ENCODE measurements at regions not wholly inside any gene's neighbourhood (a gene's known extent, or its start where the extent isn't known, plus 50 kb on each side); places are given as distances from the start of the nearest gene placed in this dataset.

- Histone ChIP-seq H3K9me3 (ENCODE audit: control extremely low read depth in 1 of 5, control insufficient read depth in 4 of 5, insufficient read depth in 2 of 5, low read depth in 1 of 5, low read length in 4 of 5) (no peaks in the 10 kb centered on the region), H3K27ac (ENCODE audit: insufficient read depth in 1 of 2, low read depth in 1 of 2, low read length in 2 of 2, poor library complexity in 1 of 2, severe bottlenecking in 2 of 2) (no peak overlapping the region), H3K27me3 (replicated peaks in 2 of 5; ENCODE audit: control insufficient read depth in 4 of 5, insufficient read depth in 5 of 5, low read length in 4 of 5) (peaks cover 0 to 5% (median 0%) of the 10 kb centered on the region in 5 experiments), H3K36me3 (ENCODE audit: control insufficient read depth in 4 of 4, insufficient read depth in 4 of 4, low read length in 3 of 4) (no peaks in the 10 kb centered on the region), H3K4me1 (ENCODE audit: control extremely low read depth in 1 of 4, control insufficient read depth in 4 of 4, insufficient read depth in 4 of 4, low read length in 3 of 4) (no peaks in the 10 kb centered on the region), H3K4me3 (ENCODE audit: control insufficient read depth in 1 of 7, extremely low read depth in 1 of 7, insufficient read depth in 4 of 7, low read depth in 2 of 7, low read length in 6 of 7) (no peak overlapping the region)
- no peak for DNase-seq
- CTCF ChIA-PET, result no interaction called here
- WGBS (ENCODE audit: insufficient coverage), result 94% methylated on average over 2 of the region's 2 CpGs
- POLR2A ChIA-PET, result no interaction called here
Measured at GRCh38 chr12:98328467-98328866, 186.9 kb upstream of the TMPO start.

- Histone ChIP-seq H3K27ac (ENCODE audit: insufficient read depth in 1 of 2, low read depth in 1 of 2, low read length in 2 of 2, poor library complexity in 1 of 2, severe bottlenecking in 2 of 2) (no peak overlapping the region), H3K4me3 (ENCODE audit: control insufficient read depth in 1 of 7, extremely low read depth in 1 of 7, insufficient read depth in 4 of 7, low read depth in 2 of 7, low read length in 6 of 7) (no peak overlapping the region), H3K9me3 (ENCODE audit: control extremely low read depth in 1 of 5, control insufficient read depth in 4 of 5, insufficient read depth in 2 of 5, low read depth in 1 of 5, low read length in 4 of 5) (no peaks in the 10 kb centered on the region), H3K36me3 (ENCODE audit: control insufficient read depth in 4 of 4, insufficient read depth in 4 of 4, low read length in 3 of 4) (no peaks in the 10 kb centered on the region), H3K4me1 (ENCODE audit: control extremely low read depth in 1 of 4, control insufficient read depth in 4 of 4, insufficient read depth in 4 of 4, low read length in 3 of 4) (no peaks in the 10 kb centered on the region), H3K27me3 (replicated peaks in 2 of 5; ENCODE audit: control insufficient read depth in 4 of 5, insufficient read depth in 5 of 5, low read length in 4 of 5) (peaks cover 0 to 5% (median 0%) of the 10 kb centered on the region in 5 experiments)
- WGBS (ENCODE audit: insufficient coverage), result 33% methylated on average over 4 of the region's 5 CpGs
- DNase-seq, result no peak
- ChIA-PET POLR2A (no interaction called here), CTCF (no interaction called here)
Measured at GRCh38 chr12:98329589-98329988, 185.8 kb upstream of the TMPO start.

- CTCF ChIA-PET, result no interaction called here
- POLR2A ChIA-PET, result no interaction called here
Measured at GRCh38 chr12:98332642-98333041, 182.7 kb upstream of the TMPO start.

GRCh38 chr12:98334768-98335167, 180.6 kb upstream of the TMPO start:
- CTCF ChIA-PET, result no interaction called here
- POLR2A ChIA-PET, result no interaction called here

More at GRCh38 chr12:98332642-98333041, 182.7 kb upstream of the TMPO start:
- Histone ChIP-seq H3K27me3 (replicated peaks in 2 of 5; ENCODE audit: control insufficient read depth in 4 of 5, insufficient read depth in 5 of 5, low read length in 4 of 5) (peaks cover 0 to 7% (median 3%) of the 10 kb centered on the region in 5 experiments), H3K4me1 (ENCODE audit: control extremely low read depth in 1 of 4, control insufficient read depth in 4 of 4, insufficient read depth in 4 of 4, low read length in 3 of 4) (no peaks in the 10 kb centered on the region), H3K36me3 (ENCODE audit: control insufficient read depth in 4 of 4, insufficient read depth in 4 of 4, low read length in 3 of 4) (no peaks in the 10 kb centered on the region), H3K9me3 (ENCODE audit: control extremely low read depth in 1 of 5, control insufficient read depth in 4 of 5, insufficient read depth in 2 of 5, low read depth in 1 of 5, low read length in 4 of 5) (no peaks in the 10 kb centered on the region), H3K27ac (ENCODE audit: insufficient read depth in 1 of 2, low read depth in 1 of 2, low read length in 2 of 2, poor library complexity in 1 of 2, severe bottlenecking in 2 of 2) (no peak overlapping the region), H3K4me3 (ENCODE audit: control insufficient read depth in 1 of 7, extremely low read depth in 1 of 7, insufficient read depth in 4 of 7, low read depth in 2 of 7, low read length in 6 of 7) (no peak overlapping the region)
- no peak for DNase-seq
- WGBS (ENCODE audit: insufficient coverage), result 100% methylated on average over 1 of the region's 1 CpG

GRCh38 chr12:98341026-98341425, 174.4 kb upstream of the TMPO start:
- WGBS (ENCODE audit: insufficient coverage), result 83% methylated on average over 2 of the region's 6 CpGs
- CTCF ChIA-PET, result no interaction called here
- DNase-seq, result no peak

More at GRCh38 chr12:98334768-98335167, 180.6 kb upstream of the TMPO start:
- H3K4me3 ChIP-seq (ENCODE audit: control insufficient read depth in 1 of 7, extremely low read depth in 1 of 7, insufficient read depth in 4 of 7, low read depth in 2 of 7, low read length in 6 of 7), result no peak overlapping the region
- H3K27ac ChIP-seq (ENCODE audit: insufficient read depth in 1 of 2, low read depth in 1 of 2, low read length in 2 of 2, poor library complexity in 1 of 2, severe bottlenecking in 2 of 2), result no peak overlapping the region
- peaks cover 0 to 8% (median 3%) of the 10 kb centered on the region in 5 experiments for H3K27me3 ChIP-seq (replicated peaks in 2 of 5; ENCODE audit: control insufficient read depth in 4 of 5, insufficient read depth in 5 of 5, low read length in 4 of 5)
- WGBS (ENCODE audit: insufficient coverage), result 96% methylated on average over 3 of the region's 3 CpGs
- H3K4me1 ChIP-seq (ENCODE audit: control extremely low read depth in 1 of 4, control insufficient read depth in 4 of 4, insufficient read depth in 4 of 4, low read length in 3 of 4), result no peaks in the 10 kb centered on the region
- peaks cover 0 to 2% (median 0%) of the 10 kb centered on the region in 5 experiments for H3K9me3 ChIP-seq (ENCODE audit: control extremely low read depth in 1 of 5, control insufficient read depth in 4 of 5, insufficient read depth in 2 of 5, low read depth in 1 of 5, low read length in 4 of 5)
- no peak for DNase-seq
- H3K36me3 ChIP-seq (ENCODE audit: control insufficient read depth in 4 of 4, insufficient read depth in 4 of 4, low read length in 3 of 4), result no peaks in the 10 kb centered on the region

GRCh38 chr12:98341732-98342131, 173.7 kb upstream of the TMPO start:
- peaks cover 0 to 4% (median 0%) of the 10 kb centered on the region in 5 experiments for H3K9me3 ChIP-seq (ENCODE audit: control extremely low read depth in 1 of 5, control insufficient read depth in 4 of 5, insufficient read depth in 2 of 5, low read depth in 1 of 5, low read length in 4 of 5)
- no peak for DNase-seq
- H3K4me1 ChIP-seq (ENCODE audit: control extremely low read depth in 1 of 4, control insufficient read depth in 4 of 4, insufficient read depth in 4 of 4, low read length in 3 of 4), result no peaks in the 10 kb centered on the region
- peaks cover 0 to 2% (median 0%) of the 10 kb centered on the region in 5 experiments for H3K27me3 ChIP-seq (replicated peaks in 2 of 5; ENCODE audit: control insufficient read depth in 4 of 5, insufficient read depth in 5 of 5, low read length in 4 of 5)
- ChIA-PET CTCF (no interaction called here), POLR2A (no interaction called here)
- no peak overlapping the region for H3K27ac ChIP-seq (ENCODE audit: insufficient read depth in 1 of 2, low read depth in 1 of 2, low read length in 2 of 2, poor library complexity in 1 of 2, severe bottlenecking in 2 of 2)
- H3K36me3 ChIP-seq (ENCODE audit: control insufficient read depth in 4 of 4, insufficient read depth in 4 of 4, low read length in 3 of 4), result no peaks in the 10 kb centered on the region
- 75% methylated on average over 3 of the region's 3 CpGs for WGBS (ENCODE audit: insufficient coverage)
- H3K4me3 ChIP-seq (ENCODE audit: control insufficient read depth in 1 of 7, extremely low read depth in 1 of 7, insufficient read depth in 4 of 7, low read depth in 2 of 7, low read length in 6 of 7), result no peak overlapping the region

More at GRCh38 chr12:98341026-98341425, 174.4 kb upstream of the TMPO start:
- Histone ChIP-seq H3K27me3 (replicated peaks in 2 of 5; ENCODE audit: control insufficient read depth in 4 of 5, insufficient read depth in 5 of 5, low read length in 4 of 5) (peaks cover 0 to 4% (median 2%) of the 10 kb centered on the region in 5 experiments), H3K4me3 (ENCODE audit: control insufficient read depth in 1 of 7, extremely low read depth in 1 of 7, insufficient read depth in 4 of 7, low read depth in 2 of 7, low read length in 6 of 7) (no peak overlapping the region), H3K36me3 (ENCODE audit: control insufficient read depth in 4 of 4, insufficient read depth in 4 of 4, low read length in 3 of 4) (no peaks in the 10 kb centered on the region), H3K27ac (ENCODE audit: insufficient read depth in 1 of 2, low read depth in 1 of 2, low read length in 2 of 2, poor library complexity in 1 of 2, severe bottlenecking in 2 of 2) (no peak overlapping the region), H3K4me1 (ENCODE audit: control extremely low read depth in 1 of 4, control insufficient read depth in 4 of 4, insufficient read depth in 4 of 4, low read length in 3 of 4) (no peaks in the 10 kb centered on the region), H3K9me3 (ENCODE audit: control extremely low read depth in 1 of 5, control insufficient read depth in 4 of 5, insufficient read depth in 2 of 5, low read depth in 1 of 5, low read length in 4 of 5) (peaks cover 0 to 4% (median 0%) of the 10 kb centered on the region in 5 experiments)
- POLR2A ChIA-PET, result interaction anchor here (0.5 to 0.6 kb wide), 2 partner anchors 19 to 44 kb away, joined by 3 read pairs; no protein-coding TSS in a partner anchor

- POLR2A ChIA-PET, result no interaction called here
- H3K4me1 ChIP-seq (ENCODE audit: control extremely low read depth in 1 of 4, control insufficient read depth in 4 of 4, insufficient read depth in 4 of 4, low read length in 3 of 4), result no peaks in the 10 kb centered on the region
- 95% methylated on average over 4 of the region's 4 CpGs for WGBS (ENCODE audit: insufficient coverage)
- H3K27ac ChIP-seq (ENCODE audit: insufficient read depth in 1 of 2, low read depth in 1 of 2, low read length in 2 of 2, poor library complexity in 1 of 2, severe bottlenecking in 2 of 2), result no peak overlapping the region
- H3K4me3 ChIP-seq (ENCODE audit: control insufficient read depth in 1 of 7, extremely low read depth in 1 of 7, insufficient read depth in 4 of 7, low read depth in 2 of 7, low read length in 6 of 7), result no peak overlapping the region
- H3K36me3 ChIP-seq (ENCODE audit: control insufficient read depth in 4 of 4, insufficient read depth in 4 of 4, low read length in 3 of 4), result no peaks in the 10 kb centered on the region
- H3K27me3 ChIP-seq (replicated peaks in 2 of 5; ENCODE audit: control insufficient read depth in 4 of 5, insufficient read depth in 5 of 5, low read length in 4 of 5), result peaks cover 0 to 2% (median 0%) of the 10 kb centered on the region in 5 experiments
- CTCF ChIA-PET, result no interaction called here
- peaks cover 0 to 4% (median 0%) of the 10 kb centered on the region in 5 experiments for H3K9me3 ChIP-seq (ENCODE audit: control extremely low read depth in 1 of 5, control insufficient read depth in 4 of 5, insufficient read depth in 2 of 5, low read depth in 1 of 5, low read length in 4 of 5)
- no peak for DNase-seq
Measured at GRCh38 chr12:98343002-98343567, 172.3 kb upstream of the TMPO start.
